GM18520 (cell line): ENCODE measurements at regions not wholly inside any gene's neighbourhood (a gene's known extent, or its start where the extent isn't known, plus 50 kb on each side); places are given as distances from the start of the nearest gene placed in this dataset.

Experiments used
- ATAC-seq: cut with Tn5 transposase; IDR thresholded peaks from one replicate; pipeline ENCODE4 v1.9.1; 2021; ENCODE audit not compliant: unreplicated experiment

GRCh38 chr3:187950671-187951070 is 203.3 kb upstream of the LPP start:
- no peak for ATAC-seq

- ATAC-seq, result no peak
Measured at GRCh38 chr3:187951452-187952190, 202.3 kb upstream of the LPP start.

GRCh38 chr3:187952849-187953248 is 201.1 kb upstream of the LPP start:
- ATAC-seq, result no peak

GRCh38 chr3:187954516-187954872 is 199.5 kb upstream of the LPP start:
- no peak for ATAC-seq

GRCh38 chr3:187954873-187955586 is 198.9 kb upstream of the LPP start:
- ATAC-seq, result no peak

GRCh38 chr3:187955587-187955952 is 198.4 kb upstream of the LPP start:
- no peak for ATAC-seq

GRCh38 chr3:187957165-187957581 is 196.8 kb upstream of the LPP start:
- no peak for ATAC-seq

GRCh38 chr3:187957582-187957981 is 196.4 kb upstream of the LPP start:
- ATAC-seq, result no peak

GRCh38 chr3:187958432-187959003 is 195.4 kb upstream of the LPP start:
- no peak for ATAC-seq

GRCh38 chr3:187960820-187961219 is 193.1 kb upstream of the LPP start:
- ATAC-seq, result no peak

GRCh38 chr3:187961366-187961765 is 192.6 kb upstream of the LPP start:
- no peak for ATAC-seq

GRCh38 chr3:187963003-187963676 is 190.8 kb upstream of the LPP start:
- ATAC-seq, result no peak

GRCh38 chr3:187963677-187964385 is 190.1 kb upstream of the LPP start:
- no peak for ATAC-seq

GRCh38 chr3:187964760-187965159 is 189.2 kb upstream of the LPP start:
- no peak for ATAC-seq

GRCh38 chr3:187966096-187966495 is 187.9 kb upstream of the LPP start:
- no peak for ATAC-seq

- no peak for ATAC-seq
Measured at GRCh38 chr3:187966636-187967406, 187.1 kb upstream of the LPP start.

GRCh38 chr3:187967993-187968392 is 186.0 kb upstream of the LPP start:
- no peak for ATAC-seq

- no peak for ATAC-seq
Measured at GRCh38 chr3:187968883-187969580, 184.9 kb upstream of the LPP start.

- no peak for ATAC-seq
Measured at GRCh38 chr3:187969581-187969950, 184.4 kb upstream of the LPP start.

- no peak for ATAC-seq
Measured at GRCh38 chr3:187970106-187970505, 183.9 kb upstream of the LPP start.
